ENCODE measurements at regions not wholly inside any gene's neighbourhood (a gene's known extent, or its start where the extent isn't known, plus 50 kb on each side); places are given as distances from the start of the nearest gene placed in this dataset.
"Not testable (repeated sequence)": the region's sequence is repeated elsewhere in the genome, so short reads cannot be mapped to it uniquely, and the experiment has no call there.

DNA sequence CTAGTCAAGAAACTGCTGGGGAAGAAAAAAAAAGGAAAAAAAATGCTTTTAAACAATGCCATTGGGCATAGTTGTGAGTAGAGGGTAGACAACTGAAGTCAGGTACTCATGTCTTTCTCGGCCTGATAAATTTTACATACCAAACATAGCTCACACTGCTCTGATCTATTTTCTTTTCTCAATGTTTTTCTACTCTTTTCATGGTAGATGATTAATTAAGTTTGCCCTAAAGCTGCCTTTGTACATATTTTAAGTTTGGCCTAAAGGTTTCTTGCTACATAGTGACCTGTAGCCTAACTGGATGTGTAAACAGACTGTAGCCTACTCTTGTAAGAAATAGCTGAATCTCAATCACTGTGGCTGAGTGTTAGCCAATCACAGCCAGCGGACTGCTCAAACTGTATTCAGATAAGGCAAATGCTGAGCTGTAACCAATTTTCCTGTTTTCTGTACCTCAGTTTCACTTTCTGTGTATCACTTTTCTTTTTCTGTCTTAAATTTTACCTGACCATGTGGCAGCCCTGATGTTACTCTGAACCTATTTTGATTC is 121.0 kb downstream of the PCDH10 start:
- Histone ChIP-seq H3K4me3 (no peak overlapping the region), H3K27me3 (no peaks in the 10 kb centered on the region), H3K9me3 (no peaks in the 10 kb centered on the region), H3K4me1 (no peaks in the 10 kb centered on the region), H3K36me3 (peaks cover 0 to 3% of the 10 kb centered on the region in 2 donors), H3K27ac (no peak overlapping the region)
- intact Hi-C loops (cut with DNase I; ENCODE audit: low total_unique reads): no loop called here
- DNase-seq: no peak
- no peak for TF ChIP-seq POLR2A (IDR thresholded peaks at IDR 0.05)

DNA sequence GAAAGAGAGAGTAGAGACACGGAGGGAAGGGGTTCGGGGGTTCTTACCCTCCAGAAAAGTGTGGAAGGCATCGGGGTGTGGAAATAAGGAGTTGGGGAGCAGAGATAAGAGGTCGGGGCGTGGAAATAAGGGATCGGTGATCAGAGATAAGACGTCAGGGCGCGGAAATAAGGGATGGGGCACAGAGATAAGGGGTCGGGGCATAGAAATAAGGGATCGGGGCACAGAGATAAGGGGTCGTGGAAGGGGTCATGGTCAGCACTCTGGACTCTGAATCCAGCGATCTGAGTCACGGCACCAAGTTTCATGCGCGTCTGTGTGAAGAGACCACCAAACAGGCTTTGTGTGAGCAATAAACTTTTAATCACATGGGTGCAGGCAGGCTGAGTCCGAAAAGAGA is 119.1 kb downstream of the PCDH10 start:
- no peaks in the 10 kb centered on the region for H3K9me3 ChIP-seq
- H3K27ac ChIP-seq: no peak overlapping the region
- no peaks in the 10 kb centered on the region for H3K4me1 ChIP-seq
- H3K4me3 ChIP-seq: no peak overlapping the region
- no peaks in the 10 kb centered on the region for H3K27me3 ChIP-seq
- intact Hi-C loops (cut with DNase I; ENCODE audit: low total_unique reads): no loop called here
- no peak for DNase-seq
- H3K36me3 ChIP-seq: peaks cover 0 to 3% of the 10 kb centered on the region in 2 donors
- TF ChIP-seq POLR2A (IDR thresholded peaks at IDR 0.05): no peak
- TF ChIP-seq, protein P1, sequence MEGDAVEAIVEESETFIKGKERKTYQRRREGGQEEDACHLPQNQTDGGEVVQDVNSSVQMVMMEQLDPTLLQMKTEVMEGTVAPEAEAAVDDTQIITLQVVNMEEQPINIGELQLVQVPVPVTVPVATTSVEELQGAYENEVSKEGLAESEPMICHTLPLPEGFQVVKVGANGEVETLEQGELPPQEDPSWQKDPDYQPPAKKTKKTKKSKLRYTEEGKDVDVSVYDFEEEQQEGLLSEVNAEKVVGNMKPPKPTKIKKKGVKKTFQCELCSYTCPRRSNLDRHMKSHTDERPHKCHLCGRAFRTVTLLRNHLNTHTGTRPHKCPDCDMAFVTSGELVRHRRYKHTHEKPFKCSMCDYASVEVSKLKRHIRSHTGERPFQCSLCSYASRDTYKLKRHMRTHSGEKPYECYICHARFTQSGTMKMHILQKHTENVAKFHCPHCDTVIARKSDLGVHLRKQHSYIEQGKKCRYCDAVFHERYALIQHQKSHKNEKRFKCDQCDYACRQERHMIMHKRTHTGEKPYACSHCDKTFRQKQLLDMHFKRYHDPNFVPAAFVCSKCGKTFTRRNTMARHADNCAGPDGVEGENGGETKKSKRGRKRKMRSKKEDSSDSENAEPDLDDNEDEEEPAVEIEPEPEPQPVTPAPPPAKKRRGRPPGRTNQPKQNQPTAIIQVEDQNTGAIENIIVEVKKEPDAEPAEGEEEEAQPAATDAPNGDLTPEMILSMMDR (IDR thresholded peaks at IDR 0.05): no peak

DNA sequence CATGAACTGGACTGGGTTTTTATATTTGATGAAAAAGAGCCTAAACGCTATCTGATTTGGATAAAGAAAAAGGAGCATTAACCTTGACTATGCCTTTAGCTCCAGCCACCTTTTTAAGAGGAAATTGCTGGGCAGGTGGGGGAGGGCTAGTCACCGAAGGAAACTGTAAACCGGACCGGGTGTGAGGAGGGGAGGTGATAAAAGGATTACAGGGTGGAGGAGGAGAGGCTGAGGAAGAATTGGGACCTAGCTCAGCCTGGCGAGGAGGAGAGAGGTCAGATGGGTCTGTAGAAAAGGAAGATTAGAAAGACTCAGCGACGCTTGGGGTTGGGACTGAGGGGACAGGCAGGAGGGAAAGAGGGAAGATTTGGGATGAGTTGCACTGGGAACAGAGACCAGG is 118.4 kb downstream of the PCDH10 start:
- DNase-seq; intact Hi-C loops (cut with DNase I; ENCODE audit: low total_unique reads); H3K36me3 ChIP-seq; H3K9me3 ChIP-seq; H3K27me3 ChIP-seq; H3K27ac ChIP-seq; H3K4me3 ChIP-seq; H3K4me1 ChIP-seq: not testable (repeated sequence)

DNA sequence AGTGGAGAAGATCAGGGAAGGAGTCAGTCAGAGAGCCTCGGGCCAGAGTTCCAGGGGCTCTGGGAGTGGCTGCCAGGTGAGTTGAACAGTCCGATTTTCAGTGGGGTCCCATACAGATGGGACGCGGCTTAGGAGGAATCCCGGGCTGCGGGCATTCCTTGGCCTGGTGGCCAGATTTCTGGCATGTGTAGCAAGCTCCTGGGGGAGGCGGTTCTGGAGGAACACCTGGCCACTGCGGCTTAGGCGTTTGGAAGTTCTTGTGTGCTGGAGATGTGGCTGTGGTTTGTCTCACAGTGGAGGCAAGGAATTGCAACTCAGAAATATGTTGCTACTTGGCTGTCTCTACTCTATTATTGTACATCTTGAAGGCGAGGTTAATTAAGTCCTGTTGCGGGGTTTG is 117.9 kb downstream of the PCDH10 start:
- H3K4me1 ChIP-seq; intact Hi-C loops (cut with DNase I; ENCODE audit: low total_unique reads); H3K9me3 ChIP-seq; H3K36me3 ChIP-seq; H3K27ac ChIP-seq; DNase-seq; H3K4me3 ChIP-seq; H3K27me3 ChIP-seq: not testable (repeated sequence)

DNA sequence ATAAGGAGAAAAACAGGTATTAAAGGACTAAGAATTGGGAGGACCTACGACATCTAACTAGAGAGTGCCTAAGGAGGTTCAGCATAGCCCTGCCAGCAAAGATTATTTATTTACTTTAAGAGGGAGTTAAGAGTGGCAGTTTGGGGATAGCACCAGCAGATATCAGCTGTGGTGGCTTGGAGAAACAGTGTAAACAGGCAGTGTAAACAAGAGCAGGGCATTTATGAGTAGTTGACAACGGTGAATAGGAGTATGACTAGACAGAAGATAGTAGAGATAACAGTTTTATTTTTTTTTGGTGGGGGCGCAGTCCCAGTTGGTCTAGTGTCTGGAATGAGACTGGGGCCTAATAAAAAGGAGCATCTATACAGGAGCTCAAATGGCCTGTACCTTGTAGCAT is 115.2 kb downstream of the PCDH10 start:
- H3K27ac ChIP-seq; H3K4me1 ChIP-seq; intact Hi-C loops (cut with DNase I; ENCODE audit: low total_unique reads); H3K36me3 ChIP-seq; H3K27me3 ChIP-seq; DNase-seq; H3K9me3 ChIP-seq; H3K4me3 ChIP-seq: not testable (repeated sequence)

DNA sequence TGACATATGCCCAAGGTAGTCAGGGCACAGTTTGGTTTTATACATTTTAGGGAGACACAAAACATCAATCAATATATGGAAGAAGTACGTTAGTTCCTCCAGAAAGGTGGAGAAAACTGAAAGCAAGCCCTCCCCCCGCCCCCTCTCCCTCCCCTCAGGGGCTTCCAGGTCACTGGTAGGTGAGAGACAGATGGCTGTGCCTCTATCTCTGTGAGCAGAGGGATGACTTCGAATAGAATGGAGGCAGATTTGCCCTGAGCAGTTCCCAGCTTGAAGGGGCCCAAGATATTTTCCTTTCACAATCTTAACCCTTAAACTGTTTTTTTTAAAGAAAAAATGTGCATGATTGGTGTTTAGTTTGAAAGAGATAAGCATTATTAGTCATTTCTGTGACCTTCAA is 114.0 kb downstream of the PCDH10 start:
- no peaks in the 10 kb centered on the region for H3K36me3 ChIP-seq
- TF ChIP-seq POLR2A (IDR thresholded peaks at IDR 0.05): no peak
- TF ChIP-seq, protein P1 (IDR thresholded peaks at IDR 0.05): no peak
- no peaks in the 10 kb centered on the region for H3K4me1 ChIP-seq
- DNase-seq: no peak
- no peak overlapping the region for H3K27ac ChIP-seq
- no peaks in the 10 kb centered on the region for H3K27me3 ChIP-seq
- no peaks in the 10 kb centered on the region for H3K9me3 ChIP-seq
- intact Hi-C loops (cut with DNase I; ENCODE audit: low total_unique reads): no loop called here
- no peak overlapping the region for H3K4me3 ChIP-seq

DNA sequence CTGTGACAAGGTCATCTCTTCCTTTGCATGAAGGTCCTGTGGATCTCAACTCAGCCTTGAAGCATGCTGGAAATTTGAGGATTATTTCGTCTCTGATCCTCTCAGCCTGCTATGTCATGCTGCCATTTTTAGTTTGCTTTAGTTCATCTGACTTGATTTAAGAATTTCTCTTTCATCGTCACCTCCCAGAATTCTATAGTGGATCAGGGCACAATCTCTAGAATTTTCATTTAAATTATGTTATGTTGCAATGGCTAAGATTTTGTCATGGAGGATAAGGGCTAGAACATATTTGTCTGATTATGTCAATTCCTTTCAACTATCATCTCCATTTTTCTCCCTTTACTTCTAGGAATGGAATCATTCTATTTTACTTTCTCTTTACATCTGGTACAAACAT is 98.8 kb downstream of the PCDH10 start:
- intact Hi-C loops (cut with DNase I; ENCODE audit: low total_unique reads): no loop called here
- no peaks in the 10 kb centered on the region for H3K9me3 ChIP-seq
- no peaks in the 10 kb centered on the region for H3K36me3 ChIP-seq
- no peak for TF ChIP-seq POLR2A (IDR thresholded peaks at IDR 0.05)
- TF ChIP-seq, protein P1 (IDR thresholded peaks at IDR 0.05): no peak
- DNase-seq: no peak
- H3K27ac ChIP-seq: no peak overlapping the region
- H3K27me3 ChIP-seq: no peaks in the 10 kb centered on the region
- H3K4me3 ChIP-seq: no peak overlapping the region
- H3K4me1 ChIP-seq: no peaks in the 10 kb centered on the region

Measured in uterus (tissue), 3 donors.